SK-N-SH (cell line): ENCODE measurements at regions not wholly inside any gene's neighbourhood (a gene's known extent, or its start where the extent isn't known, plus 50 kb on each side); places are given as distances from the start of the nearest gene placed in this dataset.

ENCODE experiments used
- CTCF ChIA-PET: fragments of 300-600, 350-600 bp; formaldehyde crosslinking; extraction: SDS; loops from one replicate; lab custom pipeline; 2021; lab: Yijun Ruan, JAX
- POLR2A ChIA-PET: fragments of 350-600 bp; sonication (Branson Sonifier 250); formaldehyde crosslinking; extraction: SDS; loops from one replicate; lab custom pipeline; 2020; ENCODE audit warnings: antibody characterized with exemption, inconsistent platforms; lab: Yijun Ruan, JAX
- DNase-seq: peaks from one replicate; pipeline ENCODE4 v3.0.0; 2012
- H2AFZ ChIP-seq: fragments of 200-600 bp; sonication (generic); 2 replicates; pipeline ENCODE4 v1.8.1; 2016; ENCODE audit warnings: antibody characterized with exemption, mild to moderate bottlenecking, low read depth
- H3F3A ChIP-seq: fragments of 200-600 bp; sonication (generic); replicated peaks from 2 replicates; pipeline ENCODE3; 2016; ENCODE audit warnings: antibody characterized with exemption, mild to moderate bottlenecking; ENCODE audit not compliant: insufficient read depth
- H3K27ac ChIP-seq, 2 experiments: fragments of 200-500 bp in 1 of 2; fragments of 200-600 bp in 1 of 2; sonication (Bioruptor generic) in 1 of 2; sonication (generic), shearing (Covaris generic) in 1 of 2; 2 replicates each; pipeline versions ENCODE4 v1.5.1 to v1.6.1; 2014 to 2016; ENCODE audit warnings: low read depth in 2 of 2, inconsistent platforms in 1 of 2, low read length in 1 of 2, mild to moderate bottlenecking in 1 of 2, mixed read lengths in 1 of 2
- H3K27me3 ChIP-seq: fragments of 200-600 bp; sonication (generic), shearing (Covaris generic); 2 replicates; pipeline ENCODE4 v1.6.1; 2016; ENCODE audit warnings: mixed run types; ENCODE audit not compliant: insufficient read depth
- H3K36me3 ChIP-seq, 2 experiments: fragments of 200-500 bp in 1 of 2; fragments of 200-600 bp in 1 of 2; sonication (Bioruptor generic) in 1 of 2; sonication (generic) in 1 of 2; replicated peaks in 1 of 2; 2 replicates each; pipeline versions ENCODE3 to v1.5.1; 2014 to 2016; ENCODE audit warnings: low read length in 1 of 2, mild to moderate bottlenecking in 1 of 2; ENCODE audit not compliant: insufficient read depth in 2 of 2, control insufficient read depth in 1 of 2
- H3K4me1 ChIP-seq, 2 experiments: fragments of 200-500 bp in 1 of 2; fragments of 200-600 bp in 1 of 2; sonication (Bioruptor generic) in 1 of 2; sonication (generic), shearing (Covaris generic) in 1 of 2; 2 replicates each; pipeline versions ENCODE4 v1.5.1 to v1.6.1; 2014 to 2016; ENCODE audit warnings: low read depth in 1 of 2, low read length in 1 of 2, mixed run types in 1 of 2; ENCODE audit not compliant: insufficient read depth in 2 of 2, control insufficient read depth in 1 of 2
- H3K4me2 ChIP-seq: fragments of 200-600 bp; sonication (generic), shearing (Covaris generic); 2 replicates; pipeline ENCODE4 v1.6.1; 2017; ENCODE audit warnings: mixed run types
- H3K4me3 ChIP-seq, 2 experiments: fragments of 200-500 bp in 1 of 2; fragments of 200-600 bp in 1 of 2; sonication (Bioruptor generic) in 1 of 2; sonication (generic), shearing (Covaris generic) in 1 of 2; 2 replicates each; pipeline versions ENCODE4 v1.5.1 to v1.8.1; 2014 to 2016; ENCODE audit warnings: low read depth in 2 of 2, inconsistent platforms in 1 of 2, low read length in 1 of 2, mild to moderate bottlenecking in 1 of 2, mixed read lengths in 1 of 2, moderate library complexity in 1 of 2
- H3K79me2 ChIP-seq: fragments of 200-600 bp; sonication (generic); 2 replicates; pipeline ENCODE4 v1.8.1; 2017; ENCODE audit warnings: mild to moderate bottlenecking; ENCODE audit not compliant: insufficient read depth
- H3K9ac ChIP-seq: fragments of 200-600 bp; sonication (generic); 2 replicates; pipeline ENCODE4 v1.6.1; 2017; ENCODE audit warnings: mixed run types
- H3K9me2 ChIP-seq: fragments of 200-600 bp; sonication (generic); 2 replicates; pipeline ENCODE4 v1.6.1; 2017; ENCODE audit warnings: mixed run types
- H3K9me3 ChIP-seq: fragments of 200-600 bp; sonication (generic); 2 replicates; pipeline ENCODE4 v1.6.1; 2017; ENCODE audit warnings: mixed run types, mild to moderate bottlenecking, moderate library complexity
- H4K20me1 ChIP-seq: fragments of 200-600 bp; sonication (generic); 2 replicates; pipeline ENCODE4 v1.6.1; 2017; ENCODE audit warnings: mild to moderate bottlenecking, mixed run types; ENCODE audit not compliant: insufficient read depth
- CHD2 ChIP-seq: fragments of 150-350 bp; IDR thresholded peaks from 2 replicates; pipeline ENCODE4 v1.6.1; 2018; ENCODE audit warnings: low read length; ENCODE audit not compliant: partially characterized antibody
- EP300 ChIP-seq, 2 experiments: IDR thresholded peaks; 2 replicates each; pipeline versions ENCODE4 v1.4.0 to v1.6.1; 2012; ENCODE audit warnings: borderline replicate concordance in 1 of 2, low read depth in 1 of 2, low read length in 1 of 2
- EZH2phosphoT487 ChIP-seq: fragments of 200-600 bp; sonication (generic); IDR thresholded peaks from 2 replicates; pipeline ENCODE4 v1.6.1; 2017; ENCODE audit warnings: low read depth, mixed run types, mild to moderate bottlenecking, antibody characterized with exemption, moderate library complexity, borderline replicate concordance
- FOXJ3 ChIP-seq: sonication (generic); formaldehyde crosslinking; IDR thresholded peaks from 2 replicates; pipeline ENCODE4 v1.5.1; 2020; ENCODE audit warnings: mild to moderate bottlenecking, missing genetic modification reagents
- FOXM1 ChIP-seq: IDR thresholded peaks from 2 replicates; pipeline ENCODE4 v1.4.0; 2012; ENCODE audit warnings: low read depth, mild to moderate bottlenecking
- MXI1 ChIP-seq: IDR thresholded peaks from 2 replicates; pipeline ENCODE4 v1.6.1; 2012; ENCODE audit warnings: mild to moderate bottlenecking, low read depth, low read length, improper control_type of control experiment
- PBX3 ChIP-seq: IDR thresholded peaks from 2 replicates; pipeline ENCODE4; 2012
- RAD21 ChIP-seq: IDR thresholded peaks from 2 replicates; pipeline ENCODE4 v1.6.1; 2012; ENCODE audit warnings: mild to moderate bottlenecking, low read length
- RXRA ChIP-seq: IDR thresholded peaks from 2 replicates; pipeline ENCODE4 v1.4.0; 2012; ENCODE audit warnings: low read depth, mild to moderate bottlenecking, borderline replicate concordance
- SIN3A ChIP-seq: IDR thresholded peaks from 2 replicates; pipeline ENCODE4 v1.6.1; 2012; ENCODE audit warnings: low read depth, mild to moderate bottlenecking, low read length, moderate library complexity, borderline replicate concordance
- TAF1 ChIP-seq: IDR thresholded peaks from 2 replicates; pipeline ENCODE4 v1.6.1; 2012; ENCODE audit warnings: low read depth, mild to moderate bottlenecking, low read length, moderate library complexity, borderline replicate concordance
- WGBS: methylation state at CpG from one replicate; pipeline ENCODE4 v1.1.6; 2017; ENCODE audit warnings: low lambda C conversion rate; 5-methylcytosine and 5-hydroxymethylcytosine counted together
- TF ChIP-seq, protein P1 (sequence below): IDR thresholded peaks from 2 replicates; pipeline ENCODE4 v1.6.1; 2012; ENCODE audit warnings: mild to moderate bottlenecking, low read depth, low read length, moderate library complexity
- TF ChIP-seq, protein P2 (sequence below): fragments of 200-600 bp; sonication (generic); IDR thresholded peaks from 2 replicates; pipeline ENCODE4 v1.6.1; 2017; ENCODE audit warnings: antibody characterized with exemption, mild to moderate bottlenecking, moderate library complexity
- TF ChIP-seq, protein P3 (sequence below): fragments of 150-350 bp; IDR thresholded peaks from 2 replicates; pipeline ENCODE4 v1.6.1; 2016; ENCODE audit warnings: mild to moderate bottlenecking, low read depth, low read length

DNA sequence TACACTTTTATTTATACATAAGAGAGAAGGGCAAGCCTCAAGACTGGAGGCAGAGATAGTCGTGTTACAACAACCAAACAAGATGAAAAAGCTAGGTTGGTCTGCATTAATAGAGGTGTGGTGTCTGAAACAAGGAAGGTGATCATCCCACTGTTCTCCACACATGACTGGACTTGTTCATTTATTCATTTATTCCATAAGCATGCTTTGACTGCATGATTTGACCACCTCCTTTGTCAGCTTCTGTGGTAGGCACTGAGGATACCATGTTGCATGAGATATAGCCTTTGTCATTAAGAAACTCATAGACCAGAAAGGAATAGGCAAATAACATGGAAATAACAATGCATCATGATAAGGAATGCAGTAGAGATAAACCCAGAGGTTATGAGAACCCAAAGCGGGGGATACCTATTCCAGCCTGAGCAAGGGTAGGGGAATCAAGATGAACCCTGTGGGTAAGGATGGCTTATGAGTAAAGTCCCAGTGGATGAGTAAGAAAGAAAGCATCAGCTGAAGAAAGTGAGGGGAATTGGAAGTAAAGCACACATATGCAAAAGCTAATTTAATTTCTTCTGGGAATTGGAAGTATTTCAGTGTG, 173.7 kb upstream of the FGGY start:
- ChIA-PET POLR2A (no interaction called here), CTCF (interaction anchor here (0.6 kb wide), 1 partner anchor 89 kb away, joined by 3 read pairs; no protein-coding TSS in a partner anchor)
- TF ChIP-seq FOXM1 = no peak
- no peak for DNase-seq
- Histone ChIP-seq H3K9me2 (no peaks in the 10 kb centered on the region), H3K79me2 (no peaks in the 10 kb centered on the region), H3K9me3 (no peaks in the 10 kb centered on the region), H3F3A (peaks cover 42% of the 10 kb centered on the region), H3K4me3 (no peak overlapping the region), H4K20me1 (no peaks in the 10 kb centered on the region), H2AFZ (no peak overlapping the region; the same call in 1 of the 2 replicates), H3K9ac (no peak overlapping the region), H3K4me2 (no peak overlapping the region), H3K36me3 (no peaks in the 10 kb centered on the region), H3K4me1 (peaks cover 0 to 27% of the 10 kb centered on the region in 2 experiments; a peak in 1 of 4 replicates), H3K27ac (no peak overlapping the region), H3K27me3 (no peaks in the 10 kb centered on the region)
- 81% methylated on average over 2 of the region's 2 CpGs for WGBS

- no peak for TF ChIP-seq RXRA
- no peak for TF ChIP-seq FOXJ3 (CRISPR knock-in tag)
- no peak for TF ChIP-seq FOXM1
- TF ChIP-seq, protein P1, sequence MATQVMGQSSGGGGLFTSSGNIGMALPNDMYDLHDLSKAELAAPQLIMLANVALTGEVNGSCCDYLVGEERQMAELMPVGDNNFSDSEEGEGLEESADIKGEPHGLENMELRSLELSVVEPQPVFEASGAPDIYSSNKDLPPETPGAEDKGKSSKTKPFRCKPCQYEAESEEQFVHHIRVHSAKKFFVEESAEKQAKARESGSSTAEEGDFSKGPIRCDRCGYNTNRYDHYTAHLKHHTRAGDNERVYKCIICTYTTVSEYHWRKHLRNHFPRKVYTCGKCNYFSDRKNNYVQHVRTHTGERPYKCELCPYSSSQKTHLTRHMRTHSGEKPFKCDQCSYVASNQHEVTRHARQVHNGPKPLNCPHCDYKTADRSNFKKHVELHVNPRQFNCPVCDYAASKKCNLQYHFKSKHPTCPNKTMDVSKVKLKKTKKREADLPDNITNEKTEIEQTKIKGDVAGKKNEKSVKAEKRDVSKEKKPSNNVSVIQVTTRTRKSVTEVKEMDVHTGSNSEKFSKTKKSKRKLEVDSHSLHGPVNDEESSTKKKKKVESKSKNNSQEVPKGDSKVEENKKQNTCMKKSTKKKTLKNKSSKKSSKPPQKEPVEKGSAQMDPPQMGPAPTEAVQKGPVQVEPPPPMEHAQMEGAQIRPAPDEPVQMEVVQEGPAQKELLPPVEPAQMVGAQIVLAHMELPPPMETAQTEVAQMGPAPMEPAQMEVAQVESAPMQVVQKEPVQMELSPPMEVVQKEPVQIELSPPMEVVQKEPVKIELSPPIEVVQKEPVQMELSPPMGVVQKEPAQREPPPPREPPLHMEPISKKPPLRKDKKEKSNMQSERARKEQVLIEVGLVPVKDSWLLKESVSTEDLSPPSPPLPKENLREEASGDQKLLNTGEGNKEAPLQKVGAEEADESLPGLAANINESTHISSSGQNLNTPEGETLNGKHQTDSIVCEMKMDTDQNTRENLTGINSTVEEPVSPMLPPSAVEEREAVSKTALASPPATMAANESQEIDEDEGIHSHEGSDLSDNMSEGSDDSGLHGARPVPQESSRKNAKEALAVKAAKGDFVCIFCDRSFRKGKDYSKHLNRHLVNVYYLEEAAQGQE = no peak
- TF ChIP-seq EZH2phosphoT487 = no peak
- no peak for TF ChIP-seq MXI1
- TF ChIP-seq SIN3A = no peak
- TF ChIP-seq, protein P2, sequence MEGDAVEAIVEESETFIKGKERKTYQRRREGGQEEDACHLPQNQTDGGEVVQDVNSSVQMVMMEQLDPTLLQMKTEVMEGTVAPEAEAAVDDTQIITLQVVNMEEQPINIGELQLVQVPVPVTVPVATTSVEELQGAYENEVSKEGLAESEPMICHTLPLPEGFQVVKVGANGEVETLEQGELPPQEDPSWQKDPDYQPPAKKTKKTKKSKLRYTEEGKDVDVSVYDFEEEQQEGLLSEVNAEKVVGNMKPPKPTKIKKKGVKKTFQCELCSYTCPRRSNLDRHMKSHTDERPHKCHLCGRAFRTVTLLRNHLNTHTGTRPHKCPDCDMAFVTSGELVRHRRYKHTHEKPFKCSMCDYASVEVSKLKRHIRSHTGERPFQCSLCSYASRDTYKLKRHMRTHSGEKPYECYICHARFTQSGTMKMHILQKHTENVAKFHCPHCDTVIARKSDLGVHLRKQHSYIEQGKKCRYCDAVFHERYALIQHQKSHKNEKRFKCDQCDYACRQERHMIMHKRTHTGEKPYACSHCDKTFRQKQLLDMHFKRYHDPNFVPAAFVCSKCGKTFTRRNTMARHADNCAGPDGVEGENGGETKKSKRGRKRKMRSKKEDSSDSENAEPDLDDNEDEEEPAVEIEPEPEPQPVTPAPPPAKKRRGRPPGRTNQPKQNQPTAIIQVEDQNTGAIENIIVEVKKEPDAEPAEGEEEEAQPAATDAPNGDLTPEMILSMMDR = no peak
- TF ChIP-seq EP300 (IDR thresholded peaks at IDR 0.05; ENCODE audit: borderline replicate concordance in 1 of 2, low read depth in 1 of 2, low read length in 1 of 2) = no peak
- TF ChIP-seq TAF1 = no peak
- TF ChIP-seq, protein P3, sequence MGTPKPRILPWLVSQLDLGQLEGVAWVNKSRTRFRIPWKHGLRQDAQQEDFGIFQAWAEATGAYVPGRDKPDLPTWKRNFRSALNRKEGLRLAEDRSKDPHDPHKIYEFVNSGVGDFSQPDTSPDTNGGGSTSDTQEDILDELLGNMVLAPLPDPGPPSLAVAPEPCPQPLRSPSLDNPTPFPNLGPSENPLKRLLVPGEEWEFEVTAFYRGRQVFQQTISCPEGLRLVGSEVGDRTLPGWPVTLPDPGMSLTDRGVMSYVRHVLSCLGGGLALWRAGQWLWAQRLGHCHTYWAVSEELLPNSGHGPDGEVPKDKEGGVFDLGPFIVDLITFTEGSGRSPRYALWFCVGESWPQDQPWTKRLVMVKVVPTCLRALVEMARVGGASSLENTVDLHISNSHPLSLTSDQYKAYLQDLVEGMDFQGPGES = no peak
- no peak for TF ChIP-seq CHD2
- TF ChIP-seq RAD21 = no peak
- no peak for TF ChIP-seq PBX3
- Histone ChIP-seq H3F3A (peaks cover 44% of the 10 kb centered on the region), H3K9me2 (no peaks in the 10 kb centered on the region), H3K36me3 (no peaks in the 10 kb centered on the region), H3K4me2 (no peak overlapping the region), H3K4me3 (no peak overlapping the region), H3K9me3 (no peaks in the 10 kb centered on the region), H3K27me3 (no peaks in the 10 kb centered on the region), H3K79me2 (no peaks in the 10 kb centered on the region), H3K27ac (peak overlapping the region in 1 of 2 experiments; percentile 18; a peak in 1 of 4 replicates), H3K4me1 (peaks cover 0 to 32% of the 10 kb centered on the region in 2 experiments; a peak in 2 of 4 replicates), H3K9ac (no peak overlapping the region), H4K20me1 (no peaks in the 10 kb centered on the region), H2AFZ (0 out of 2 replicates have a peak overlapping the region, but pooled peaks have one; percentile 44)
- ChIA-PET POLR2A (no interaction called here), CTCF (no interaction called here)
- 93% methylated on average over 2 of the region's 2 CpGs for WGBS
- DNase-seq = no peak
Measured at GRCh38 chr1:59124166-59124565, 172.7 kb upstream of the FGGY start.
